Panc1 (cell line): ENCODE measurements at regions not wholly inside any gene's neighbourhood (a gene's known extent, or its start where the extent isn't known, plus 50 kb on each side); places are given as distances from the start of the nearest gene placed in this dataset.

ENCODE experiments used
- ATAC-seq: fragments of 200-7000 bp; cut with Tn5 transposase; 2 replicates; pipeline ENCODE4 v1.9.1; 2020; ENCODE audit warnings: mild to moderate bottlenecking, moderate library complexity
- BruUV-seq: library from RNA; stranded (reverse); fragments of 400-500 nt; replicated peaks from 2 replicates; lab custom pipeline; 2021; lab: Mats Ljungman, UMichigan
- CTCF ChIA-PET: fragments of 300-600 bp; sonication (Branson Sonifier 250); formaldehyde crosslinking; loops from one replicate; lab custom pipeline; 2022; ENCODE audit warnings: antibody characterized with exemption; lab: Charles Lee
- POLR2A ChIA-PET: fragments of 300-600 bp; sonication (Branson Sonifier 250); formaldehyde crosslinking; loops from one replicate; lab custom pipeline; 2022; ENCODE audit warnings: antibody characterized with exemption; lab: Charles Lee
- DNase-seq: peaks from one replicate; pipeline ENCODE4 v3.0.0-alpha.2; 2010; ENCODE audit warnings: low read depth, low spot score
- H3K27ac ChIP-seq: 2 replicates; pipeline ENCODE4 v1.5.1; 2011; ENCODE audit warnings: mild to moderate bottlenecking, low read length, inconsistent platforms
- H3K27me3 ChIP-seq: fragments of 200-500 bp; sonication (Bioruptor generic); 2 replicates; pipeline ENCODE4 v1.6.0; 2014; ENCODE audit warnings: low read length, inconsistent platforms; ENCODE audit not compliant: control insufficient read depth, insufficient read depth
- H3K36me3 ChIP-seq: fragments of 200-500 bp; sonication (Bioruptor generic); 2 replicates; pipeline ENCODE4 v1.5.1; 2014; ENCODE audit warnings: inconsistent platforms, mild to moderate bottlenecking, low read length, moderate library complexity; ENCODE audit not compliant: control insufficient read depth, insufficient read depth
- H3K4me1 ChIP-seq: 2 replicates; pipeline ENCODE4 v1.5.1; 2011; ENCODE audit warnings: inconsistent platforms, mild to moderate bottlenecking, low read length, moderate library complexity; ENCODE audit not compliant: control insufficient read depth, insufficient read depth
- H3K4me3 ChIP-seq, 2 experiments: 2 replicates each; pipeline ENCODE4 v1.5.1; 2011 to 2012; ENCODE audit warnings: low read depth in 2 of 2, low read length in 2 of 2, mild to moderate bottlenecking in 2 of 2, inconsistent platforms in 1 of 2, moderate library complexity in 1 of 2
- H3K9me3 ChIP-seq: fragments of 200-500 bp; sonication (Bioruptor generic); 2 replicates; pipeline ENCODE4 v1.5.1; 2014; ENCODE audit warnings: low read depth, mild to moderate bottlenecking, inconsistent platforms, low read length, moderate library complexity; ENCODE audit not compliant: control insufficient read depth, insufficient read depth
- CTCF ChIP-seq: fragments of 450-650 bp; IDR thresholded peaks from 2 replicates; pipeline ENCODE4 v1.5.1; 2017; ENCODE audit warnings: mild to moderate bottlenecking
- POLR2AphosphoS5 ChIP-seq: IDR thresholded peaks from 2 replicates; pipeline ENCODE4 v1.6.1; 2012; ENCODE audit warnings: mild to moderate bottlenecking, low read depth, low read length, moderate library complexity
- REST ChIP-seq, 2 experiments: IDR thresholded peaks; 2 replicates each; pipeline ENCODE4 v1.6.1; 2011 to 2012; ENCODE audit warnings: low read depth in 2 of 2, control low read depth in 1 of 2, low read length in 1 of 2, mild to moderate bottlenecking in 1 of 2, moderate library complexity in 1 of 2; ENCODE audit not compliant: insufficient read depth in 1 of 2
- SIN3A ChIP-seq: IDR thresholded peaks from 2 replicates; pipeline ENCODE4 v1.6.1; 2012; ENCODE audit warnings: low read depth, mild to moderate bottlenecking, low read length, moderate library complexity, borderline replicate concordance; ENCODE audit not compliant: insufficient read depth
- TCF7L2 ChIP-seq: IDR thresholded peaks from 2 replicates; pipeline ENCODE4 v1.6.1; 2011; ENCODE audit warnings: mild to moderate bottlenecking, low read depth, low read length, inconsistent platforms
- in situ Hi-C: cut with HindIII; loops from 2 replicates; pipeline ENCODE4 v1.10.0; 2016; ENCODE audit warnings: low sequenced_read_pairs, low pct_unique_long_range_greater_than_20kb
- intact Hi-C: fragments of 100-400 bp; cut with micrococcal nuclease; formaldehyde crosslinking; loops from one replicate; pipeline ENCODE4 v1.10.0; 2022; ENCODE audit not compliant: unreplicated experiment

- no TSS peak for BruUV-seq
- ATAC-seq (no peak), DNase-seq (no peak)
- no peaks in the 10 kb centered on the region for H3K36me3 ChIP-seq
- H3K4me1 ChIP-seq = no peaks in the 10 kb centered on the region
- CTCF ChIA-PET = no interaction called here
- intact Hi-C loops (loop anchor here (5.0 kb wide), 1 partner anchor 149 kb away; no protein-coding TSS in a partner anchor), in situ Hi-C loops (no loop called here)
- no peaks in the 10 kb centered on the region for H3K9me3 ChIP-seq
- H3K4me3 ChIP-seq = no peak overlapping the region
- no peak overlapping the region for H3K27ac ChIP-seq
- H3K27me3 ChIP-seq = peaks cover 7% of the 10 kb centered on the region; the same call in 1 of the 2 replicates
- POLR2A ChIA-PET = no interaction called here
- TF ChIP-seq REST (IDR thresholded peaks at IDR 0.05; ENCODE audit: insufficient read depth in 1 of 2, low read depth in 2 of 2, low read length in 1 of 2) = no peak
- TF ChIP-seq TCF7L2 = no peak
- TF ChIP-seq CTCF = no peak
- no peak for TF ChIP-seq POLR2AphosphoS5
- TF ChIP-seq SIN3A = no peak
Observed at GRCh38 chr17:33671491-33671890, 378.4 kb upstream of the ASIC2 start.

- TF ChIP-seq CTCF = peak; percentile 89
- TF ChIP-seq TCF7L2 = no peak
- DNase-seq = peak; percentile 47
- in situ Hi-C loops (no loop called here), intact Hi-C loops (loop anchor here (5.0 kb wide), 1 partner anchor 152 kb away; no protein-coding TSS in a partner anchor)
- no TSS peak for BruUV-seq
- Histone ChIP-seq H3K4me3 (no peak overlapping the region), H3K9me3 (no peaks in the 10 kb centered on the region), H3K27ac (no peak overlapping the region), H3K4me1 (no peaks in the 10 kb centered on the region), H3K36me3 (no peaks in the 10 kb centered on the region), H3K27me3 (0 out of 2 replicates have a peak, but pooled peaks cover 2% of the 10 kb centered on the region)
- POLR2A ChIA-PET = no interaction called here
- CTCF ChIA-PET = interaction anchor here (0.5 to 1.8 kb wide), 9 partner anchors 11 to 1072 kb away, joined by 3 to 6 read pairs (median 3); partner anchors contain the start of gene ASIC2
- peak; percentile 98 for ATAC-seq
Observed at GRCh38 chr17:33674685-33675084, 381.6 kb upstream of the ASIC2 start.
